OCI-LY3 (cell line): ENCODE measurements at regions not wholly inside any gene's neighbourhood (a gene's known extent, or its start where the extent isn't known, plus 50 kb on each side); places are given as distances from the start of the nearest gene placed in this dataset.

Experiments
- H2AFZ ChIP-seq: fragments of 200-600, 300-600 bp; shearing (Covaris generic); 2 replicates; pipeline ENCODE4 v1.6.0; 2014; ENCODE audit warnings: antibody characterized with exemption, low read depth, low read length
- H3K27ac ChIP-seq: fragments of 200-600, 300-600 bp; sonication (generic); 2 replicates; pipeline ENCODE4 v1.5.1; 2014; ENCODE audit warnings: mild to moderate bottlenecking, low read length, moderate library complexity, mixed read lengths
- H3K27me3 ChIP-seq: fragments of 200-600, 300-600 bp; sonication (generic); 2 replicates; pipeline ENCODE4 v1.6.1; 2014; ENCODE audit warnings: low read depth, low read length, mixed read lengths
- H3K36me3 ChIP-seq: fragments of 200-600, 300-600 bp; sonication (generic); replicated peaks from 2 replicates; pipeline ENCODE3; 2014; ENCODE audit warnings: low read depth, low read length, mixed read lengths
- H3K4me1 ChIP-seq: fragments of 300-600, 200-600 bp; sonication (generic); 2 replicates; pipeline ENCODE4 v1.6.1; 2014; ENCODE audit warnings: low read length, mixed read lengths
- H3K4me2 ChIP-seq: fragments of 200-600, 300-600 bp; sonication (generic); 2 replicates; pipeline ENCODE4 v1.6.1; 2014; ENCODE audit warnings: low read length, mixed read lengths
- H3K4me3 ChIP-seq: fragments of 300-600, 200-600 bp; sonication (generic); 2 replicates; pipeline ENCODE4 v1.5.1; 2014; ENCODE audit warnings: antibody characterized with exemption, mild to moderate bottlenecking, low read length, moderate library complexity
- H3K79me2 ChIP-seq: fragments of 300-600, 200-600 bp; shearing (Covaris generic); 2 replicates; pipeline ENCODE4 v1.6.1; 2014; ENCODE audit warnings: mild to moderate bottlenecking, low read length, mixed read lengths
- H3K9ac ChIP-seq: fragments of 300-600, 200-600 bp; shearing (Covaris generic); 2 replicates; pipeline ENCODE4 v1.6.0; 2014; ENCODE audit warnings: mild to moderate bottlenecking, low read length, moderate library complexity
- H3K9me3 ChIP-seq: fragments of 200-600, 300-600 bp; shearing (Covaris generic); 2 replicates; pipeline ENCODE4 v1.6.1; 2014; ENCODE audit warnings: low read length, mixed read lengths; ENCODE audit not compliant: insufficient read depth
- H4K20me1 ChIP-seq: fragments of 200-600, 300-600 bp; sonication (generic); 2 replicates; pipeline ENCODE4 v1.6.1; 2016; ENCODE audit warnings: low read length, mixed read lengths; ENCODE audit not compliant: insufficient read depth
- CTCF ChIP-seq: fragments of 200-600, 300-600 bp; sonication (generic); IDR thresholded peaks from 2 replicates; pipeline ENCODE4 v1.5.1; 2014; ENCODE audit warnings: antibody characterized with exemption, low read length, low read depth
- EZH2phosphoT487 ChIP-seq: fragments of 200-600 bp; shearing (Covaris generic); IDR thresholded peaks from 2 replicates; pipeline ENCODE4 v1.6.1; 2018; ENCODE audit warnings: antibody characterized with exemption, mixed run types, low read depth

GRCh38 chr2:181754105-181754504, 73.8 kb upstream of the NEUROD1 start:
- Histone ChIP-seq H3K36me3 (no peaks in the 10 kb centered on the region), H4K20me1 (no peaks in the 10 kb centered on the region), H3K4me1 (no peaks in the 10 kb centered on the region), H3K79me2 (no peaks in the 10 kb centered on the region), H3K4me2 (no peak overlapping the region), H3K4me3 (no peak overlapping the region), H3K27ac (no peak overlapping the region), H3K9me3 (no peaks in the 10 kb centered on the region), H3K9ac (no peak overlapping the region), H2AFZ (no peak overlapping the region), H3K27me3 (peaks cover 8% of the 10 kb centered on the region)
- TF ChIP-seq EZH2phosphoT487 (no peak), CTCF (no peak)

DNA sequence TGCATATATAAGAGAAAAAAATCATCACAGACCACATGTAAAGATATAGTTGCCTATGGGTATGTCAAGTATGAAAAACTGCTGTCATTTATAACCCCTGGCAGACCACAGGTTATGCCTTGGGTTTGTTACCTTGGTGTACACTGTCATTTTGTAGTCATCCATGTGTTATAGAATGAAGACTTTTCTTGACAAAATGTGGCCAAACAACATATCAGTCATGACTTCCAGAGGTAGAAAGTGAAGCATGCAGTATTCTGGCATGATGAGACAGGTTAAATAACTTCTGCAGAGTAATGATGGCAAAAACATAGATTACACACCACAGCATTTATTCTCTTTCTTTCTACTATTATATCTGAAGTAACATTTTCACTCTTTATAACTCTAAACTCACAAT, 74.9 kb upstream of the NEUROD1 start:
- H3K9me3 ChIP-seq, result no peaks in the 10 kb centered on the region
- no peak overlapping the region for H3K4me3 ChIP-seq
- H3K4me2 ChIP-seq, result no peak overlapping the region
- H3K4me1 ChIP-seq, result no peaks in the 10 kb centered on the region
- H3K27me3 ChIP-seq, result peaks cover 8% of the 10 kb centered on the region
- H2AFZ ChIP-seq, result no peak overlapping the region
- TF ChIP-seq CTCF (no peak), EZH2phosphoT487 (no peak)
- no peaks in the 10 kb centered on the region for H3K36me3 ChIP-seq
- H4K20me1 ChIP-seq, result no peaks in the 10 kb centered on the region
- H3K9ac ChIP-seq, result no peak overlapping the region
- H3K79me2 ChIP-seq, result no peaks in the 10 kb centered on the region
- no peak overlapping the region for H3K27ac ChIP-seq

DNA sequence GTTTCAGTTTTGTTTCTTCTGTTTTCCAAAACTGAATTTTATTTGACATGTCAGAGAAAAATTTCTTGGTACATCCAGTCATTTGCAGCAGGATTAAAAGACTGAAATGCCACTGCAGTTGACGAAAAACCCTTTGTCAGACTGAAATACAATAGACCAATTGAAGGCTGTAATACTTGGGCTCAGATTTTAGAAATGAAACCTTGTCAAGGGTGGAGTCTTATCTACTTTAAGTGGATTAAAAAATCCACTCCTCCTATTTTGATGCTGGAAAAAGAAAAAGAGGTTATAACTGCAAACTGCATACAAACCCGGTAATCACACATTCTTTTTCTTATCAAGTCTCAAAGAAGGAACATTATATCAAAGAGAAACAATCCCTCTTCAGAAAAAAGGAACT, 80.2 kb upstream of the NEUROD1 start:
- Histone ChIP-seq H3K4me1 (peaks cover 6% of the 10 kb centered on the region; the same call in 1 of the 2 replicates), H3K36me3 (no peaks in the 10 kb centered on the region), H3K79me2 (no peaks in the 10 kb centered on the region), H2AFZ (no peak overlapping the region), H3K4me3 (no peak overlapping the region), H3K4me2 (no peak overlapping the region), H3K27me3 (no peaks in the 10 kb centered on the region), H4K20me1 (no peaks in the 10 kb centered on the region), H3K9ac (no peak overlapping the region), H3K9me3 (no peaks in the 10 kb centered on the region), H3K27ac (no peak overlapping the region)
- no peak for TF ChIP-seq EZH2phosphoT487
- no peak for TF ChIP-seq CTCF

DNA sequence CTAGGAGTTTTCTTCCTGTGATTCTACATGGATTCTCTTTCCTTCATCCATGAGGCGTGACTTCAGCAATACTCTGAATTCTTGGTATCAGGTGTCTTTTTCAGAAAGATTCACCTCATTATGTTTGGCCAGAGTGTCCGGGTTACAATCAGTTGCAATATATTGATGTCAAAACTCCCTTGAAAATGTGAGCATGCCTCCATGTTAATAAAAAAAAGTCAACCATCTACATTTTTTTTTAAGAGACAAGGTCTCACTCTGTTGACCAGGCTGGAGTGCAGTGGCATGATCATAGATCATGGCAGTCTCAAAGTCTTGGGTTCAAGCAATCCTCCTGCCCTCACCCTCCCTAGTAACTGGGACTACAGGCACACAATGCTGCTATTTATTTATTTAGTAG, 80.9 kb upstream of the NEUROD1 start:
- Histone ChIP-seq H4K20me1 (no peaks in the 10 kb centered on the region), H2AFZ (no peak overlapping the region), H3K4me2 (no peak overlapping the region), H3K4me3 (no peak overlapping the region), H3K9me3 (no peaks in the 10 kb centered on the region), H3K27ac (no peak overlapping the region), H3K4me1 (peaks cover 6% of the 10 kb centered on the region; the same call in 1 of the 2 replicates), H3K9ac (no peak overlapping the region), H3K36me3 (no peaks in the 10 kb centered on the region), H3K27me3 (no peaks in the 10 kb centered on the region), H3K79me2 (no peaks in the 10 kb centered on the region)
- TF ChIP-seq EZH2phosphoT487, result no peak
- no peak for TF ChIP-seq CTCF
